ENCODE measurements at regions not wholly inside any gene's neighbourhood (a gene's known extent, or its start where the extent isn't known, plus 50 kb on each side); places are given as distances from the start of the nearest gene placed in this dataset.

- WGBS, 2 donors, result 86 to 92% methylated on average over 6 of the region's 6 CpGs
- intact Hi-C loops (cut with DNase I), result no loop called here
- H3K27me3 ChIP-seq, result no peaks in the 10 kb centered on the region
These were observed 89.5 kb upstream of the AKIRIN2 start for GRCh38 chr6:87791485-87791884.

GRCh38 chr6:87791029-87791428 is 89.0 kb upstream of the AKIRIN2 start:
- intact Hi-C loops (cut with DNase I), result no loop called here
- Histone ChIP-seq H3K4me1 (no peaks in the 10 kb centered on the region), H3K27me3 (no peaks in the 10 kb centered on the region), H3K27ac (no peak overlapping the region), H3K36me3 (replicated peaks in 1 of 2; ENCODE audit: insufficient read depth in 1 of 2, low read depth in 2 of 2) (no peaks in the 10 kb centered on the region), H3K9me3 (no peaks in the 10 kb centered on the region), H3K4me3 (no peak overlapping the region)
- DNase-seq, result no peak
- ATAC-seq, result no peak
- TF ChIP-seq CTCF (IDR thresholded peaks at IDR 0.05), result no peak
- no peak for TF ChIP-seq POLR2A (IDR thresholded peaks at IDR 0.05)

More at GRCh38 chr6:87791485-87791884, 89.5 kb upstream of the AKIRIN2 start:
- H3K4me3 ChIP-seq, result no peak overlapping the region
- no peaks in the 10 kb centered on the region for H3K4me1 ChIP-seq
- H3K27ac ChIP-seq, result no peak overlapping the region
- H3K9me3 ChIP-seq, result no peaks in the 10 kb centered on the region
- H3K36me3 ChIP-seq (replicated peaks in 1 of 2; ENCODE audit: insufficient read depth in 1 of 2, low read depth in 2 of 2), result no peaks in the 10 kb centered on the region
- DNase-seq (no peak), ATAC-seq (no peak)
- TF ChIP-seq POLR2A (IDR thresholded peaks at IDR 0.05) (no peak), CTCF (IDR thresholded peaks at IDR 0.05) (no peak)

- Histone ChIP-seq H3K27ac (no peak overlapping the region), H3K9me3 (no peaks in the 10 kb centered on the region), H3K27me3 (no peaks in the 10 kb centered on the region), H3K4me1 (no peaks in the 10 kb centered on the region), H3K4me3 (no peak overlapping the region), H3K36me3 (replicated peaks in 1 of 2; ENCODE audit: insufficient read depth in 1 of 2, low read depth in 2 of 2) (no peaks in the 10 kb centered on the region)
- intact Hi-C loops (cut with DNase I), result no loop called here
- DNase-seq, result no peak
- 40 to 45% methylated on average over 3 of the region's 3 CpGs for WGBS, 2 donors
- TF ChIP-seq POLR2A (IDR thresholded peaks at IDR 0.05), result no peak
- no peak for TF ChIP-seq CTCF (IDR thresholded peaks at IDR 0.05)
- ATAC-seq, result no peak
These were observed 87.9 kb upstream of the AKIRIN2 start for GRCh38 chr6:87789900-87790290.

GRCh38 chr6:87789198-87789899 is 87.3 kb upstream of the AKIRIN2 start:
- no peak overlapping the region for H3K4me3 ChIP-seq

More at GRCh38 chr6:87789198-87789899, 87.3 kb upstream of the AKIRIN2 start:
- intact Hi-C loops (cut with DNase I), result no loop called here
- no peaks in the 10 kb centered on the region for H3K36me3 ChIP-seq (replicated peaks in 1 of 2; ENCODE audit: insufficient read depth in 1 of 2, low read depth in 2 of 2)
- TF ChIP-seq CTCF (IDR thresholded peaks at IDR 0.05), result no peak
- H3K27ac ChIP-seq, result no peak overlapping the region
- no peaks in the 10 kb centered on the region for H3K4me1 ChIP-seq
- no peak for ATAC-seq
- WGBS, 2 donors, result 12 to 13% methylated on average over 2 of the region's 2 CpGs
- H3K27me3 ChIP-seq, result no peaks in the 10 kb centered on the region
- H3K9me3 ChIP-seq, result no peaks in the 10 kb centered on the region
- DNase-seq, result peak in 1 of 4 donors; percentile 25

All from body of pancreas (tissue), 4 donors.